GM21723 (cell line): ENCODE measurements at regions not wholly inside any gene's neighbourhood (a gene's known extent, or its start where the extent isn't known, plus 50 kb on each side); places are given as distances from the start of the nearest gene placed in this dataset.
"Not testable (repeated sequence)": the region's sequence is repeated elsewhere in the genome, so short reads cannot be mapped to it uniquely, and the experiment has no call there.

Experiments used
- ATAC-seq: cut with Tn5 transposase; IDR thresholded peaks from one replicate; pipeline ENCODE4 v1.9.1; 2021; ENCODE audit warnings: mild to moderate bottlenecking, moderate library complexity; ENCODE audit not compliant: unreplicated experiment

GRCh38 chr4:127214931-127215330 lies 417.8 kb upstream of the INTU start:
- no peak for ATAC-seq

GRCh38 chr4:127217586-127218229 lies 415.0 kb upstream of the INTU start:
- ATAC-seq, result no peak

GRCh38 chr4:127219232-127219631 lies 413.5 kb upstream of the INTU start:
- ATAC-seq, result no peak

GRCh38 chr4:127224556-127224955 lies 408.2 kb upstream of the INTU start:
- ATAC-seq, result no peak

- ATAC-seq, result no peak
Observed at GRCh38 chr4:127229855-127230608, 402.7 kb upstream of the INTU start.

- no peak for ATAC-seq
Observed at GRCh38 chr4:127236889-127237288, 395.9 kb upstream of the INTU start.

- no peak for ATAC-seq
Observed at GRCh38 chr4:127237581-127237980, 395.2 kb upstream of the INTU start.

- ATAC-seq, result no peak
Observed at GRCh38 chr4:127238956-127239475, 393.7 kb upstream of the INTU start.

- no peak for ATAC-seq
Observed at GRCh38 chr4:127239902-127240763, 392.6 kb upstream of the INTU start.

GRCh38 chr4:127240764-127241105 lies 392.0 kb upstream of the INTU start:
- ATAC-seq, result no peak

GRCh38 chr4:127244515-127244914 lies 388.2 kb upstream of the INTU start:
- no peak for ATAC-seq

GRCh38 chr4:127246963-127247952 lies 385.5 kb upstream of the INTU start:
- no peak for ATAC-seq

- ATAC-seq, result no peak
Observed at GRCh38 chr4:127249066-127249766, 383.5 kb upstream of the INTU start.

GRCh38 chr4:127249767-127250108 lies 383.0 kb upstream of the INTU start:
- ATAC-seq, result no peak

- ATAC-seq, result no peak
Observed at GRCh38 chr4:127250577-127250976, 382.2 kb upstream of the INTU start.

- no peak for ATAC-seq
Observed at GRCh38 chr4:127251423-127251822, 381.3 kb upstream of the INTU start.

GRCh38 chr4:127256500-127256899 lies 376.3 kb upstream of the INTU start:
- no peak for ATAC-seq

GRCh38 chr4:127261476-127261875 lies 371.3 kb upstream of the INTU start:
- ATAC-seq, result no peak

GRCh38 chr4:127268367-127268766 lies 364.4 kb upstream of the INTU start:
- no peak for ATAC-seq

- not testable (repeated sequence) for ATAC-seq
Observed at GRCh38 chr4:127277023-127277422, 355.7 kb upstream of the INTU start.
